CD4-positive, alpha-beta T cell treated with Interleukin-15 for 1 hour (primary cell): ENCODE measurements at regions not wholly inside any gene's neighbourhood (a gene's known extent, or its start where the extent isn't known, plus 50 kb on each side); places are given as distances from the start of the nearest gene placed in this dataset.
"Not testable (repeated sequence)": the region's sequence is repeated elsewhere in the genome, so short reads cannot be mapped to it uniquely, and the experiment has no call there.

Experiments used
- DNase-seq: peaks from one replicate; pipeline ENCODE4 v3.0.0-alpha.2; 2020

DNA sequence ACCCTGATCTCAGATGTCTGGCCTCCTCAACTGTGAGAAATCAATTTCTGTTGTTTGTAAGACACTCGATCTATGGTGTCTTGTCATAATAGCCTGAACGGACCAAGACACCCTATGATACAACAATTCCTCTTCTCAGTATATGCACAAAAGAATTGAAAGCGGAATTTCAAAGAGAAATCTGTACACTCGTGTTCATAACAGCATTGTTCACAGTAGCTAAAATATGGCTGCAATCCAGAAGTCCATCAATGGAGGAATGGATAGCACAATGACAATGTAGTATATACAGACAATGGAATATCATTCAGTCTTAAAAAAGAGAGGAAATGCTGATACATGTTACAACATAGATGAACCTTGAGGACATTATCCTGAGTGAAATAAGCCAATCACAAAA is 354.6 kb downstream of the SFMBT2 start:
- DNase-seq = no peak

DNA sequence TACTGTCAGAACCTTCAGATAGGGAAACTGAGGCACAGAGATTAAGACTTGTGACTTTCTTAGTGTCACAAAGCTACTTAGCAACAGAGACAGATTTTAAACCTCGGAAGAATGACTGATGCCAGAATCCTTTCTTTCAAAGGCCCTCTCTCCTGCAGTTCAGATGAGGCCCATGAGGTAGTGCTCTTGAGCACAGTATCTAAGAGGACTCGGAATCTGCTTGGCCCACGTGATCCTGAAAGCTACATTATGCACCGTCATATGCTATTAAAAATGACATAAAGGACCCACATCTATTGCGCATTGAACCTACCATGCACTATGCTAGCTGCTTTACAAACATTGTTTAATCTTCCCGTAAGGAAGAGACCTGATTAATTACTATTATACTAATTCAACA is 355.9 kb downstream of the SFMBT2 start:
- DNase-seq = no peak

DNA sequence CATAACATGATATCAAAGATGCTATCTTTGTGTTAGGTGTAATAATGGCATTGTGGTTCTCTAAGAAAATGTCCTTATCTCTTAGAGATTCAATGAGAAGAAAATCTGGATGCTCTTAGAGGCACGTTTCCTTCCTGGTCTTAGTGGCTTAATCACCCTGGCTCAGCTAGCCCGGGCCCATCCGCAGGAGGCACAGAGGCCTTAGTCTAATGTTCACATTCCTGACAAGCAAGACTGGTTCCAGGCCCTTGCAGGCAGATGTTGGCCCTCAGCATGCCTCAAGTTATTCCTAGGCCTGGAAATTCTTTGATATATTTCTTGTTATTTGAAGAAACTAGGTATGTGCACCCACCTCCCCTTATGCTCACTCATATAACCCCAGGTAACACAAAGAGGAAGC is 357.6 kb downstream of the SFMBT2 start:
- DNase-seq = no peak

DNA sequence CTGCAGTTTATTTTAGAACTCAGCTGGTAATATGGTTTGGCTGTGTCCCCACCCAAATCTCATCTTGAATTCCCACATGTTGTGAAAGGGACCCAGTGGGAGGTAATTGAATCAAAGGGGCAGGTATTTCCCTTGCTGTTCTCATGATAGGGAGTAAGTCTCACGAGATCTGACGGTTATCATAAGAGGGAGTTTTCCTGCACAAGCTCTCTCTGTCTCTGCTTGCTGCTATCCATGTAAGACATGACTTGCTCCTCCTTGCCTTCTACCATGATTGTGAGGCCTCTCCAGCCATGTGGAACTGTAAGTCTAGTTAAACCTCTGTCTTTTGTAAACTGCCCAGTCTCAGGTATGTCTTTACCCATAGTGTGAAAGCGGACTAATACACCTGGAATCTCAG is 360.8 kb downstream of the SFMBT2 start:
- not testable (repeated sequence) for DNase-seq

DNA sequence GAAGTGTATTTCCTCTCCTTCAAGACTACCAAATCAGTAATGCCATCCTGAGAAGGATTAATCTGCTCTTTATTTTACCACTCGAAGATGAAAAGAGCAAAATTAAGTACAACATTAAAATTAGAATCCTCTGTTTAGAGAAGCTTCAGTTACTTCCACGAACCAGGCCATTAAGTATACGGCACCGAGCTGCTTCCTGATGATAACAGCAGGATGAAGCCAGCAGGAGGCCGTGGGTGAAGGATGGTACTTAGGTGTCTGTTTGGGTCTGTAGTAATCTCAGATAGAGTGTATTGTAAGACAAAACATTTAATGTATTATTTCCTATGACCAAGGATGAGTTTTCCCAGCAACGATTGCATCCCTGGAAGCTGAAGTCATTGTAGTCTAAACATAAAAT is 362.8 kb downstream of the SFMBT2 start:
- DNase-seq = no peak

DNA sequence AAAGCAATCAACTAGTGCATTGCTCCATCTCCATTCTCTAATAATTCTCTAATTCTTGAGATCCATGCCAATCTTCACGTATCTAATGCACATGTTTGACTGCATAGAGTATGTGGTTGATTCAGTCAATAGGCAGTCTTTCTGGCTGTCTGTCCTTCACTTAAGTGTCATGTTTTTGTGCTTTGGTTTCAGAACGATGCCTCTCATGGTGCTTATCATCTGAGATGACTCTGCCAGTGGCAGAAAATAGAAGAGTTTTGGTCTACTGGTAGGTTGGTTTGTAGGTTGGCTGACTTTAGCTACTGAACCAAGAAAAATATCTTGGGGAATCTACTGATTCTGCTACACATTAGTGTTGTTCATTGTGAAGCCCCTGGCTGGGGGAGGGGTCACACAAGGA is 364.2 kb downstream of the SFMBT2 start:
- no peak for DNase-seq

DNA sequence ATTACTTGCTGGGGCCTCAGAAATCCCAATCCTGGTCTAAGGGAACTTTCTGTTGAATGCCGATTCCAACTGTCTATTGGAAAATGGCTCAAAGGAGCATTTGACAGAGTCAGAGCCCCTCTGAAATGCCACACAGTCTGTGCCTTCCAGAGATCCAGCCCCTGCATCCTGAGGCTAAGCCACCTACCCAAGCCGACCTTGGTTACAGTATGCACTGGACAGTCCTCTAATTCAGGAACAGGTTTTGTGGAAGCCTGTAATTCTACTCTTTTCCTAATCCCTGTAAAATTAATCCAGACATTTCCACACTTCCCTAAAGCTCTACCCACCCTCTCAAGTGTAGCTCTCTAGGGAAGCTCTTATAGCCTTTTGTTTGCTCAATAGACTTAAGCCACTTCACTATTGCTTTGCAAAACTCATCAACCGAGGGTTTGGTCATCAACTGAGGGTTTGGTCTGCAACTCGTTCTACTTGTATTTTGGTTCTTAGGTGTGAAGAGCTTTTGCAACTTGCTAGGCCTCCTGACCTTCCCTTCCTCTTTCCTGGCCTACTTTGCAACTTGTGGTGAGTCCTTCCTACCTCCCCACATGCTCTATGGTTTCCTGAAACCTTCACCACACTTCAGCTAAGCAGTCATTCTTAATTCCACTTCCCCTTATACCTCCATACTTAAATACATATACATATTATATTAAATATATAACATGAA is 364.8 kb downstream of the SFMBT2 start:
- DNase-seq = peak; percentile 51

DNA sequence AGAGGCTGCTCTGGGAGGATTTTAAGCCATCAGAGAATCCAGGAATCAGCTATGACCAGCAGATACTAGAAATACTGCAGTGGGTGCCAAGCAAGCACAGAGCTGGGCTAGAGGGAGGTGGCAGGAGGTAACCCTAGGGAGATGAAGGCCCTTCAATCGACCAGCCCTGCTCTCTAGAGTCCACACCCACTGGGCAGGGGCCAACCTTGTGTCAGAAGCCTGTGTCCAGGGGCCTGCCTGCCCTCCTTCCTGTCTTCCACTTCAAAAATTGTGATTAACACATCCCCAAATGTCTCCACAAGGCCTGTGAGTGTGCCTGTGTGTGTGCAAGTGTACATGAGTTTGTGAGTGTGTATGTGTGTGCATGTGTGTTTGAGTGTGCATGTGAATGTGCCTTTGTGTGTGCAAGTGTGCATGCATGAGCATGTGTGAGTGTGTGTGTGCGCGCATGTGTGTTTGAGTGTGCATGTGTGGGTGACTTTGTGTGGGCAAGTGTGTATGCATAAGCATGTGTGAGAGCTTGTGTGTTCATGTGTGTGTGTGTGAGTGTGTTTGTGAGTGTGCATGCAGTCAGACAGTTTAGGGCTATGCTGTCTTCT is 367.7 kb downstream of the SFMBT2 start:
- DNase-seq = no peak

DNA sequence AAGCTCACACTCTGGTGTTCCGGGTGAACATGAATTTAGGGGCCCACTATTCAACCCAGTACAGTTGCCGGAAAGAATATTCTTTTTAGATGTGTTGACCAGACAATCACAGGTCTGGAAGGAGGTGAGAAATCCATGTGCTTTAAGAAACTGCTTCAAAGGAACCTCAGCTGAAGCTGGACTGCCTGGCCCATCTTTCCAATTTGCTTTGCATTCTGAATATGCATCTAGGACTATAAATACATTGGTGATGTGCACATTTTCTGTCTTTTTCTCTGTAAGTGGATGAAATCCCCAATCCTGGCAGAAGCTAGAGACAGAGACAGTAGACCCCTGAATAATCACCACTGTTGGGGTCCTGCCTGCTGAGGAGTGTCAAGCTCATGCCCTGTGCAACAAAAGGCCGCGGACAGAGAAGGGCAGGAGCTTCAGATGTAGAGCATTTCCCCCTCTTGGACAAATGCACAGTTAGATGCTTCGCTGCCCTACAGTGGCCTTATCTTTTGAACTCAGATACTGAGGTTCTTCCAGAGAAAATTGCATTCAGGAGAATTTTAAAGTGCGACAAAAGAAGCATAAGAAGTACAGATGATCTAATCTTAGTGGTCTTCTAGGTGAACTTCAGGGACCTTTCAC is 368.3 kb downstream of the SFMBT2 start:
- no peak for DNase-seq

DNA sequence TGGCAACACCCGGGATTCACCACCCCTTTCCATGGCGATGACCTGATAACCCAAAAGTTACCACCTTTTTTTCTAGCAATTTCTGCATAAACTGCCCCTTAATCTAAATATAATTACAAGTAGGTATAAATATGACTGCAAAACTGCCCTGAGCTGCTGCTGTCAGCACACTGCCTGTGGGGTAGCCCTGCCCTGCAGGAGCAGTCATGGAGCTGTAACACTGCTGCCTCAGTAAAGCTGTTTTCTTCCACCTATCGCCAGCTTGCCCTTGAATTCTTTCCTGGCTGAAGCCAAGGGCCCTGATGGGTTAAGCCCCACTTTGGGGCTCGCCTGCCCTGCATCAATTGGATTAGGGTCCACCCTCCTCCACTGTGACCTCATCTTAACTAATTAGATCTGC is 368.8 kb downstream of the SFMBT2 start:
- DNase-seq = no peak

DNA sequence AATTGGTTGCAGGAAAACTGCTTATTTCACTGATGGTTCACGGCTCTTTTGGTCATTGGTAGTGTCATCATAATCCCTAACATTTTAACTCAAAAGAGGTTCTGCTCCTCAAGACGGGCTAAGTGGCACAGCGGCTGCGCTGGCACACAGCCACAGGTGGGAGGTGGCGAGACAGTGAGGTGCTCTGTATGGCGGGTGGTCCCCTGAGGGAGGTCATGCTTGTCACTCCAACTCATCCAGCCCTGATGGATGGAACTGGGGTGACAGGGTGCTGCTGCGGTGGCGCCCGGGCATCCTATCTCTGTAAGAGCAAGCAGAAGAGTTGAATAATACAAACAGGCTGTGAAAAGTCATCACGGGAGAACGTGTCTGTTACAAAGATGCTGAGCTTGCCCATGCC is 370.2 kb downstream of the SFMBT2 start:
- no peak for DNase-seq

DNA sequence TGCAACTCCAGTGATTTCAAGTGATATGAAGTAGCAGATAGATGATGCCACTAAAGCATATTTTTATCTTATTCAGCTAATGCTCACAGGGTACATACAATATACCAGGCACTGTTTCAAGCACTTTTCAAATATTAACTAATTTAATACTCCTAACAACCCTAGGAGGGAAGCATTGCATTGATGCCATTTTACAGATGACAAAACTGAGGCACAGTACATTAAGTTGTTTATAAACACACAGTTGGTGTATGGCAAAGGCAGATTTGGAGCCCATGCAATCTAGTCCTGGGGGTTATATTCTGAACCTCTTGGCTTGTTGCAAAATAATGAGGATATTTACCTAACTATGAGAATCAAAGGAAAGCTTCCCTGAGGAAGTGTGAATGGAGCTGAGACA is 371.0 kb downstream of the SFMBT2 start:
- no peak for DNase-seq

DNA sequence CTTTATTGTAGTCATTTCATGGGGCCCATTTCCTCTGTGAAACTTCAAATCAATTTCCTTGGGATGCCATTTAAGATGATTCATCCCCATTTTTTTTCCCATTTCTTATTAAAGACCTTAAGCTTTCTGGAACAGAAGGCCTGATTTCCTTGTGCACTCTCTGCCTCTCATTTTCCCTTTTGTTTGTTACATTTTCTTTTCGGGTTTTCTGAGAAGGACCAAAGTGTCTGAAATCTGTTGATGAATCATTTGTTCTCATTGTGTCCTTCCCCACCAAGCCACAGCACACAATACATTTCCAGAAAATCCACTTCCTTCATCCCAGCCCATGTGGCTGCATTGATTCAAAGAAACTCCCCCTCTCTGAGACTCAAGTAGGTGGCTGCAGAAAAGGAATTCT is 372.4 kb downstream of the SFMBT2 start:
- DNase-seq = no peak

DNA sequence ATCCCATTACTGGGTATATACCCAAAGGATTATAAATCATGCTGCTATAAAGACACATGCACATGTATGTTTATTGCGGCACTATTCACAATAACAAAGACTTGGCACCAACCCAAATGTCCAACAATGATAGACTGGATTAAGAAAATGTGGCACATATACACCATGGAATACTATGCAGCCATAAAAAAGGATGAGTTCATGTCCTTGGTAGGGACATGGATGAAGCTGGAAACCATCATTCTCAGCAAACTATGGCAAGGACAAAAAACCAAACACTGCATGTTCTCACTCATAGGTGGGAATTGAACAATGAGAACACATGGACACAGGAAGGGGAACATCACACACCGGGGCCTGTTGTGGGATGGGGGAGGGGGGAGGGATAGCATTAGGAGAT is 373.4 kb downstream of the SFMBT2 start:
- not testable (repeated sequence) for DNase-seq

DNA sequence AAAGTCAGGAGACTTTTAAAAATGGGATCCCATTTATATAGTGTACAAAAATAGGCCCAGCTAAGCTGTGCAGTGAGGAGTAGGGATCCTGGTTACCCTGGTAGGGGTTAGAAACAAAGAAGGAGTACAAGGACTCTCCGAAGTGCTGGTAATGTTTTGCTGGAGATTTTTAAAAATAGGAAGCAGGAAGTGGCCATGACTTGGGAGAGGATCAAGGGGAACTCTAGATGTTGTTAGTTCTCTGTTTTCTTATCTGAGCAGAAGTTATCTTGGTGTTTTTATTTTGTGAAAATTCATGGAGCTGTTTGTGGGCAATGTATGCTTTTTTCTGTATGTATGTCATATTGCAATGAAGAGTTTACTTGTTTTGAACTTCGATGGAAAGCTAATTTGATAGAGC is 373.9 kb downstream of the SFMBT2 start:
- no peak for DNase-seq

DNA sequence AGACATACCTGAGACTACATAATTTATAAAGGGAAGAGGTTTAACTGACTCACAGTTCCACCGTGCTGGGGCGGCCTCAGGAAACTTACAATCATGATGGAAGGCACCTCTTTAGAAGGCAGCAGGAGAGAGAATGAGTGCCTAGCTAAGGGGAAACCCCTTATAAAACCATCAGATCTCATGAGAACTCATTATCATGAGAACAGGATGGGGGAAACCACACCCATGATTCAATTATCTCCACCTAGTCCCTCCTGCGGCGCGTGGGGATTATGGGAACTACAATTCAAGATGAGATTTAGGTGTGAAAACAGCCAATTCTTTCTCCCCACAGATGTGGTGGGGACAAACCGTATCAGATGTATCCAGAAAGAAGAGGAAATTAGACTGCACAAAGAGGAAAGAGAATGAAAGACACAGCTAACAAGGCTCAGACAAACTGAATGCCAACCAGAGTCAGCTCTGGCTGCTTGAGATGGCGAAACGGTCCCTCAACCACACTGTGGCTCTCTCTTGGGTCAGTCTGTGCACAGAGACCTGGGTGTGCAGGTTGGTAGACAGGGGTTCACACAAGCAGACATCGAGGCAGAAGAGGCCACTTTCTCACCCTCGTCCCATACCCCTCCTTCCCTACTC is 375.6 kb downstream of the SFMBT2 start:
- DNase-seq = no peak

DNA sequence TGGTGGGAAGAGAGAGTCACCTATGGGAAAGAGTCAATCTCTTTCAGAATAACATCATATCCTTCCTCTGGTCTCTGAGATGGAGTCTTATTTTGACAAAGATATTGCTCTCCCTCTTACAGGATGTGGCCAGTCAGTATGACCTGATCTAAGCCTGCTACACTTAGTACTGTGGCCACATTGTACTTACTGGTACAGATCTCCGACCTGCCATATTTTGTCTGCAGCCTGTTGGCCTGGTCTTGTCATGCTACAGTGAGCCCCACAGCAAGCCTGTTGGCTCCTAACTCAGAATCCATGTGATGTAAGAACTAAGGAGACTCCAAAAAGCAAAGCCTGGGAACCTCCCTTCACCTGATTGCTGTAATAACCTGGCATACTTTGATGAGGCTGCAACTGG is 377.8 kb downstream of the SFMBT2 start:
- DNase-seq = no peak

DNA sequence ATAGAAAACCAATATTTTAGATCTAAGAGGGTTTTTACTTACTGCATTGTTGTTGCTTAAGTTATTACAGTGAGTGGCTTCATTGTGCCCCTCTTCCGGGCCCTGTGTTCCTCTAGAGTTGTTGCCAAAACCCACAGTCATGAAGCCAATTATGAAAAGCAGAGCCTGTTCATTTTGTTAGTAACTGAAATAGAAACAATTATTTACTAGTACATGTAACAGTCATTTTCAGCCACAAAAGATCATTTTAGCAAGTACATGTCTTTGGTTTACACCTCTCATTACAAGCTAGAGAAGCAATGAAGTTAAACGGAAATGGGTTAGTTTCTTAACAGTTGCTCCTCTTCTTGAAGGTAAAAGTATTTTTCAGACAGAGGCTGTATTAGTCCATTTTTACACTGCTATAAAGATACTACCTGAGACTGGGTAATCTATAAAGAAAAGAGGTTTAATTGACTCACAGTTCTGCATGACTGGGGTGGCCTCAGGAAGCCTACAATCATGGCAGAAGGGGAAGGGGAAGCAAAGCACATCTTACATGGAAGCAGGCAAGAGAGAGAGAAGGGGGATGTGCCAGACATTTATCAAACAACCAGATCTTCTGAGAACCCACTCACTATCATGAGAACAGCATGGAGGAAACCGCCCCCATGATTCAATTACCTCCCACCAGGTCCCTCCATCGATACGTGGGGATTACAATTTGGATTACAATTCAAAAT is 380.5 kb downstream of the SFMBT2 start:
- no peak for DNase-seq

DNA sequence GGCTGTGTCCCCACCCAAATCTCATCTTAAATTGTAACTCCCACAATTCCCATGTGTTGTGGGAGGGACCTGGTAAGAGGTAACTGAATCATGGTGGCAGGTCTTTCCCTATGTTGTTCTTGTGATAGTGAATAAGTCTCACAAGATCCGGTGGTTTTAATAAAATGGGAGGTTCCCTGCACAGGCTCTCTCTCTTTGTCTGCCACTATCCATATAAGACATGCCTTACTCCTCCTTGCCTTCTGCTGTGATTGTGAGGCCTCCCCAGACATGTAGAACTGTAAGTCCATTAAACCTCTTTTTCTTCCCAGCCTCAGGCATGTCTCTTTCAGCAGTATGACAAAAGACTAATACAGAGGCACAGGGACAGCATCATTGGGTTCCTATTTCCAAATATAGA is 381.2 kb downstream of the SFMBT2 start:
- no peak for DNase-seq

DNA sequence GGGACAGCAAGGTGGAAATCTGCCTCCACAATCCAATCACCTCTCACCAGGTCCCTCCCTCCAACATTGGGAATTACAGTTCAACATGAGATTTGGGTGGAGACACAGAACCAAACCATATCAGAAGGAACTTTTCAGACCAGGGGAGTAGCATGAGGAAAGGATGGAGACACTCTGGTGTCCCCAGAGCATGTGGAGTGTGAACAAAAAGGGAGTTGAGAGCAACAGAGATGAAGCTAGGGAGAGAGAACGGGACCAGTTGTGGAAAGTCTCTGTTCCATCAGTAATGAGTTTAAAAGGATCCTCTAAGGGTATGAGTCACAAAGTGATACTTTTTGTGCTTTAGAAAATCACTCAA is 382.0 kb downstream of the SFMBT2 start:
- no peak for DNase-seq

DNA sequence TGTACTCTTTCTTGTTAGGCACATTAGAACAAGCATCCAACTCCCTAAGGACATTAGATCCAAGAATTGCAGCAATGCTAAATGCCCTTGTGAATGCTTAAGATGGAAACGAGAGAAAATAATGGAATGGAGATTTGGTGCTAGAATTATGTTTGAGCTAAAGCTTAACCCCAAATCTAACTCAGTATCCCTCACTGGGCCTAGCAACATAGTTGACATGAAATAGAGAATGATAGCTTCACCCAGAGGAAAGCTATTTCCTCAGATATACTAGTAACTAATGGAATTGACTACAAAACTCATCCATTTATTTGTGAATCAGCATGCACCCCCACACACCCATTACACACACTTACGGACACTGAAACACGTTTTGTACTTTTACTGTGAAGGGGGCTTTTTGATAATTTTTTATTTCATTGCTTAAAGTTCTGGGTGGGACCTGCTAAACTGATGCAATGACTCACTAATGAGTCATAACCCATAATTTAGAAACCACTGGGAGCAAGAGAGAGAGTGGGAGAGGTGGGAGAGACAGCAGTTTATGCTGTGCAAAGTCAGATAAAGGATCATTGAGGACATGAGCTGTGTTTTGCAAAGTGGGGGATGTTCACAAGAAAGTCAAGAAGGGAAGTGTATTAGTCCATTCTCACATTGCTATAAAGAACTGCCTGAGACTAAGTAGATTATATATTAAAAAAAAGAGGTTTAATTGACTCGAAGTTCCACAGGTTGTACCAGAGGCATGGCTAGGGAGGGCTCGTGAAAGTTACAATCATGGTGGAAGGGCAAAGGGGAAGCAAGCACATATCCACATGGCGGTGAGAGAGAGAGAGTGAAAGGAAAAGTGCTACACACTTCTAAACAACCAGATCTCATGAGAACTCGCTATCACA is 382.7 kb downstream of the SFMBT2 start:
- no peak for DNase-seq

DNA sequence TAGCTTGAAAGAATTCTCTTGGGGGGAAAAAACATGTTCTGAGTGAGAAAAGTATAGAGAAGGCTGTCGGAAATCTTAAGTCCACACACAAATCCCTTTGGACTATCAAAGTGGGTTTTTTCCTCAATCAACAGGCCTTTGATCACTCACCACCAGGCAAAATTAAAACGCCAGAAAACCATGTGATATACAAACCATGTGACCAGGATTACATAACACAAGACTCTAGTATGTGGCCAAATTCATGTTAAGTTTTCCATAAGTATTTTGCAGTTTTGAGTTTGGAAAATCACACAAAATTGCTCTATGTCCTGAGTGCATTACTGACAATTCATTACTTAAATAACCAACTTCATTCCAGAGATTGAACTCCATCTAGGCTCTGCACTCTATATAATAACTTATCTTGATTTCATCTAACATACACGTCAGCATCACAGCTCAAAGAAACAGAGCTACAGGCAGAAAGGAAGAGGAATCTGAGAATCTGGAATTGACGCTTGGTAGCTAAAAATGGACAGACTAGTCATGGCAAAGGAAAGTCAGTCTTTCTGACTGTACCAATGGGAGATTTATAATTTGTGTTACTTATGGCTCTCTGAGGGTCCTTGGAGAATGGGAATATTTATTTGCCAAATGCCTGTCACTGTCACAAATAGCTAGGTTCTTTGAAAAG is 383.5 kb downstream of the SFMBT2 start:
- no peak for DNase-seq
